HG02588 (cell line): ENCODE measurements at regions not wholly inside any gene's neighbourhood (a gene's known extent, or its start where the extent isn't known, plus 50 kb on each side); places are given as distances from the start of the nearest gene placed in this dataset.

ENCODE experiments used
- ATAC-seq: cut with Tn5 transposase; IDR thresholded peaks from one replicate; pipeline ENCODE4 v1.9.1; 2021; ENCODE audit warnings: mild to moderate bottlenecking, moderate library complexity; ENCODE audit not compliant: unreplicated experiment

GRCh38 chr11:116601814-116602636 lies 170.8 kb downstream of the BUD13 start:
- ATAC-seq: no peak

- no peak for ATAC-seq
Observed at GRCh38 chr11:116600930-116601329, 171.9 kb downstream of the BUD13 start.

GRCh38 chr11:116598556-116598955 lies 174.2 kb downstream of the BUD13 start:
- ATAC-seq: no peak

- no peak for ATAC-seq
Observed at GRCh38 chr11:116598036-116598435, 174.8 kb downstream of the BUD13 start.

GRCh38 chr11:116596346-116597260 lies 176.2 kb downstream of the BUD13 start:
- no peak for ATAC-seq

- ATAC-seq: no peak
Observed at GRCh38 chr11:116595305-116595880, 177.4 kb downstream of the BUD13 start.

GRCh38 chr11:116590844-116591570 lies 181.8 kb downstream of the BUD13 start:
- no peak for ATAC-seq

GRCh38 chr11:116589402-116589801 lies 183.4 kb downstream of the BUD13 start:
- no peak for ATAC-seq

- no peak for ATAC-seq
Observed at GRCh38 chr11:116586392-116586791, 186.4 kb downstream of the BUD13 start.

- no peak for ATAC-seq
Observed at GRCh38 chr11:116582571-116582970, 190.2 kb downstream of the BUD13 start.

GRCh38 chr11:116581349-116581748 lies 191.4 kb downstream of the BUD13 start:
- no peak for ATAC-seq

GRCh38 chr11:116580799-116581198 lies 192.0 kb downstream of the BUD13 start:
- no peak for ATAC-seq

- no peak for ATAC-seq
Observed at GRCh38 chr11:116579857-116580727, 192.7 kb downstream of the BUD13 start.

GRCh38 chr11:116579031-116579653 lies 193.6 kb downstream of the BUD13 start:
- no peak for ATAC-seq

- no peak for ATAC-seq
Observed at GRCh38 chr11:116577956-116578355, 194.8 kb downstream of the BUD13 start.

GRCh38 chr11:116577273-116577672 lies 195.5 kb downstream of the BUD13 start:
- ATAC-seq: no peak

GRCh38 chr11:116576526-116576925 lies 196.3 kb downstream of the BUD13 start:
- no peak for ATAC-seq

- no peak for ATAC-seq
Observed at GRCh38 chr11:116567721-116568242, 205.0 kb downstream of the BUD13 start.

GRCh38 chr11:116563712-116564047 lies 209.1 kb downstream of the BUD13 start:
- no peak for ATAC-seq
